Endothelial cell of umbilical vein (primary cell): ENCODE measurements at regions not wholly inside any gene's neighbourhood (a gene's known extent, or its start where the extent isn't known, plus 50 kb on each side); places are given as distances from the start of the nearest gene placed in this dataset.

Source experiments
- BruUV-seq: library from RNA; stranded (reverse); fragments of 400-500 nt; replicated peaks from 2 replicates; lab custom pipeline; 2021; lab: Mats Ljungman, UMichigan
- CTCF ChIA-PET: fragments of 300-600, 350-600 bp; sonication (Branson Sonifier 250); formaldehyde crosslinking; loops from one replicate; lab custom pipeline; 2021; ENCODE audit warnings: antibody characterized with exemption, inconsistent platforms; lab: Charles Lee
- POLR2A ChIA-PET: fragments of 300-600, 350-600 bp; sonication (Branson Sonifier 250); formaldehyde crosslinking; loops from one replicate; lab custom pipeline; 2021; ENCODE audit warnings: antibody characterized with exemption, inconsistent platforms; lab: Charles Lee
- DNase-seq: peaks from one replicate; pipeline ENCODE4 v3.0.0-alpha.2; 2011; ENCODE audit warnings: low read depth, low spot score
- FAIRE-seq: peaks from 2 replicates; lab custom pipeline; 2011; peaks lifted over from hg19 to GRCh38; lab: Jason Lieb, UNC
- H2AFZ ChIP-seq: 2 replicates; pipeline ENCODE4 v1.6.0; 2012; ENCODE audit warnings: low read depth, low read length, control low read depth, inconsistent platforms
- H3K27ac ChIP-seq: 2 replicates; pipeline ENCODE4 v1.5.1; 2011; ENCODE audit warnings: low read depth, mild to moderate bottlenecking, control low read depth, low read length, moderate library complexity; ENCODE audit not compliant: insufficient read depth
- H3K27me3 ChIP-seq, 2 experiments: 2 replicates each; pipeline versions ENCODE4 v1.6.0 to v1.6.1; 2011; ENCODE audit warnings: low read length in 2 of 2, mixed read lengths in 1 of 2; ENCODE audit not compliant: control insufficient read depth in 2 of 2, insufficient read depth in 2 of 2
- H3K36me3 ChIP-seq, 2 experiments: 2 replicates in 1 of 2; 3 replicates in 1 of 2; pipeline ENCODE4 v1.5.1; 2011; ENCODE audit warnings: low read length in 2 of 2, mild to moderate bottlenecking in 1 of 2, moderate library complexity in 1 of 2; ENCODE audit not compliant: control insufficient read depth in 2 of 2, insufficient read depth in 2 of 2; ENCODE audit errors: extremely low read depth in 1 of 2
- H3K4me1 ChIP-seq: 3 replicates; pipeline ENCODE4 v1.5.1; 2011; ENCODE audit warnings: mild to moderate bottlenecking, low read length; ENCODE audit not compliant: control insufficient read depth, insufficient read depth; ENCODE audit errors: extremely low read depth
- H3K4me2 ChIP-seq: 2 replicates; pipeline ENCODE4 v1.6.1; 2011; ENCODE audit warnings: low read length, control low read depth, mixed read lengths; ENCODE audit not compliant: insufficient read depth
- H3K4me3 ChIP-seq, 3 experiments: fragments of 200-600 bp in 1 of 3; sonication (generic), shearing (Covaris generic) in 1 of 3; replicated peaks in 1 of 3; 2 replicates each; pipeline ENCODE4 v1.5.1; 2011 to 2016; ENCODE audit warnings: control low read depth in 3 of 3, low read length in 3 of 3, mild to moderate bottlenecking in 2 of 3, inconsistent platforms in 1 of 3, low read depth in 1 of 3, moderate library complexity in 1 of 3; ENCODE audit not compliant: insufficient read depth in 1 of 3
- H3K79me2 ChIP-seq: 2 replicates; pipeline ENCODE4 v1.6.0; 2012; ENCODE audit warnings: low read length, inconsistent platforms; ENCODE audit not compliant: control insufficient read depth, insufficient read depth
- H3K9ac ChIP-seq: replicated peaks from 2 replicates; pipeline ENCODE3; 2011; ENCODE audit warnings: low read length, control low read depth; ENCODE audit not compliant: insufficient read depth; ENCODE audit errors: extremely low read depth
- H3K9me1 ChIP-seq: replicated peaks from 3 replicates; pipeline ENCODE4 v1.6.0; 2011; ENCODE audit warnings: mild to moderate bottlenecking, low read length; ENCODE audit not compliant: control insufficient read depth, insufficient read depth; ENCODE audit errors: extremely low read depth
- H3K9me3 ChIP-seq: replicated peaks from 2 replicates; pipeline ENCODE4 v1.5.1; 2012; ENCODE audit warnings: low read length, inconsistent platforms; ENCODE audit not compliant: control insufficient read depth, insufficient read depth
- H4K20me1 ChIP-seq: replicated peaks from 2 replicates; pipeline ENCODE3; 2011; ENCODE audit warnings: mild to moderate bottlenecking, low read length; ENCODE audit not compliant: control insufficient read depth, insufficient read depth; ENCODE audit errors: extremely low read depth
- CTCF ChIP-seq, 2 donors: IDR thresholded peaks; 1 replicate in 1 of 2; 2 replicates in 1 of 2; pipeline ENCODE4 v1.5.1; 2011; ENCODE audit warnings: low read length in 2 of 2, mild to moderate bottlenecking in 2 of 2, moderate library complexity in 2 of 2, control low read depth in 1 of 2, inconsistent platforms in 1 of 2, low read depth in 1 of 2; ENCODE audit not compliant: insufficient read depth in 1 of 2; ENCODE audit errors: extremely low read depth in 1 of 2
- EZH2 ChIP-seq: IDR thresholded peaks from 2 replicates; pipeline ENCODE4 v1.6.1; 2012; ENCODE audit warnings: borderline replicate concordance, low read depth, mild to moderate bottlenecking, moderate library complexity, low read length, inconsistent platforms; ENCODE audit not compliant: severe bottlenecking
- GATA2 ChIP-seq: IDR thresholded peaks from 2 replicates; pipeline ENCODE4 v1.7.0; 2011; ENCODE audit warnings: low read depth, mild to moderate bottlenecking, moderate library complexity, mixed read lengths, low read length; ENCODE audit not compliant: insufficient read length, insufficient read depth
- MYC ChIP-seq: IDR thresholded peaks from one replicate; pipeline ENCODE4 v1.6.1; 2011; ENCODE audit warnings: mild to moderate bottlenecking, low read depth, low read length
- POLR2A ChIP-seq: IDR thresholded peaks from 2 replicates; pipeline ENCODE4 v1.6.1; 2012; ENCODE audit warnings: low read depth, mild to moderate bottlenecking, control low read depth, low read length
- POLR2AphosphoS5 ChIP-seq: IDR thresholded peaks from 2 replicates; pipeline ENCODE4 v1.6.1; 2012; ENCODE audit warnings: low read depth, mild to moderate bottlenecking, control low read depth, low read length, moderate library complexity; ENCODE audit not compliant: insufficient read depth
- dilution Hi-C: fragments of 300-500 bp; cut with MboI; formaldehyde crosslinking; loops from one replicate; pipeline ENCODE4 v1.15.0; 2019; ENCODE audit warnings: low sequenced_read_pairs; ENCODE audit not compliant: extremely low pct_ligation_motif_present
- intact Hi-C: fragments of 100-400 bp; cut with micrococcal nuclease; formaldehyde crosslinking; loops from one replicate; pipeline ENCODE4 v1.10.0; 2022

- H3K9ac ChIP-seq: no peak overlapping the region
- H3K27ac ChIP-seq: no peak overlapping the region
- dilution Hi-C loops (no loop called here), intact Hi-C loops (no loop called here)
- H2AFZ ChIP-seq: no peak overlapping the region
- no peak for TF ChIP-seq POLR2A
- no peak for TF ChIP-seq CTCF (IDR thresholded peaks at IDR 0.05; ENCODE audit: extremely low read depth in 1 of 2, insufficient read depth in 1 of 2, low read depth in 1 of 2, low read length in 2 of 2)
- TF ChIP-seq GATA2: no peak
- H3K9me3 ChIP-seq: no peaks in the 10 kb centered on the region
- FAIRE-seq (no peak), DNase-seq (no peak)
- H3K9me1 ChIP-seq: no peaks in the 10 kb centered on the region
- H3K4me2 ChIP-seq: no peak overlapping the region
- H3K4me3 ChIP-seq: no peak overlapping the region
- H3K4me1 ChIP-seq: no peaks in the 10 kb centered on the region
- BruUV-seq: no TSS peak
- no peaks in the 10 kb centered on the region for H3K27me3 ChIP-seq
- ChIA-PET POLR2A (no interaction called here), CTCF (no interaction called here)
- H4K20me1 ChIP-seq: no peaks in the 10 kb centered on the region
- no peaks in the 10 kb centered on the region for H3K79me2 ChIP-seq
- no peaks in the 10 kb centered on the region for H3K36me3 ChIP-seq
Observed at GRCh38 chr14:66295386-66295785, 190.8 kb upstream of the CCDC196 start.

- no peaks in the 10 kb centered on the region for H3K4me1 ChIP-seq
- intact Hi-C loops: no loop called here
- no TSS peak for BruUV-seq
- H3K79me2 ChIP-seq: no peaks in the 10 kb centered on the region
- no peaks in the 10 kb centered on the region for H3K9me1 ChIP-seq
- no peak for DNase-seq
- dilution Hi-C loops: no loop called here
- no peaks in the 10 kb centered on the region for H3K36me3 ChIP-seq
- TF ChIP-seq EZH2: no peak
- TF ChIP-seq POLR2AphosphoS5: no peak
- TF ChIP-seq CTCF (IDR thresholded peaks at IDR 0.05; ENCODE audit: extremely low read depth in 1 of 2, insufficient read depth in 1 of 2, low read depth in 1 of 2, low read length in 2 of 2): no peak
- TF ChIP-seq MYC: no peak
- TF ChIP-seq POLR2A: no peak
- ChIA-PET CTCF (no interaction called here), POLR2A (no interaction called here)
- H2AFZ ChIP-seq: no peak overlapping the region
- H3K9ac ChIP-seq: no peak overlapping the region
- no peaks in the 10 kb centered on the region for H3K27me3 ChIP-seq
- no peaks in the 10 kb centered on the region for H3K9me3 ChIP-seq
- no peaks in the 10 kb centered on the region for H4K20me1 ChIP-seq
- no peak for FAIRE-seq
- no peak overlapping the region for H3K4me3 ChIP-seq
- no peak overlapping the region for H3K4me2 ChIP-seq
- H3K27ac ChIP-seq: no peak overlapping the region
Observed at GRCh38 chr14:66300886-66301285, 185.3 kb upstream of the CCDC196 start.
